IMR-90 (cell line): ENCODE measurements at regions not wholly inside any gene's neighbourhood (a gene's known extent, or its start where the extent isn't known, plus 50 kb on each side); places are given as distances from the start of the nearest gene placed in this dataset.

Experiments
- ATAC-seq: fragments of 200-7000 bp; cut with Tn5 transposase; 2 replicates; pipeline ENCODE4 v1.9.1; 2020; ENCODE audit warnings: low read depth, mild to moderate bottlenecking, moderate library complexity
- BruUV-seq: library from RNA; stranded (reverse); fragments of 400-500 nt; replicated peaks from 2 replicates; lab custom pipeline; 2021; lab: Mats Ljungman, UMichigan
- CTCF ChIA-PET: fragments of 300-600 bp; formaldehyde crosslinking; extraction: SDS; loops from one replicate; lab custom pipeline; 2021; ENCODE audit warnings: antibody characterized with exemption; lab: Yijun Ruan, JAX
- POLR2A ChIA-PET: fragments of 300-600 bp; sonication (Branson Sonifier 250); formaldehyde crosslinking; loops from one replicate; lab custom pipeline; 2022; ENCODE audit warnings: antibody characterized with exemption; ENCODE audit not compliant: unreplicated experiment; lab: Charles Lee
- DNase-seq: peaks from one replicate; pipeline ENCODE4 v3.0.0; 2013
- H2AFZ ChIP-seq: replicated peaks from 2 replicates; pipeline ENCODE3; 2013; ENCODE audit warnings: low read length, mild to moderate bottlenecking; ENCODE audit not compliant: poor library complexity
- H2AK5ac ChIP-seq: 2 replicates; pipeline ENCODE4 v1.6.1; 2013; ENCODE audit warnings: low read depth, low read length, inconsistent platforms
- H2AK9ac ChIP-seq: replicated peaks from 2 replicates; pipeline ENCODE3; 2013; ENCODE audit warnings: mild to moderate bottlenecking, low read depth, low read length, moderate library complexity; ENCODE audit not compliant: poor library complexity
- H2BK120ac ChIP-seq: 2 replicates; pipeline ENCODE4 v1.6.1; 2013; ENCODE audit warnings: low read depth, low read length, inconsistent platforms
- H2BK15ac ChIP-seq: 3 replicates; pipeline ENCODE4 v1.6.1; 2013; ENCODE audit warnings: low read depth, low read length, inconsistent platforms
- H2BK20ac ChIP-seq: 2 replicates; pipeline ENCODE4 v1.6.1; 2013; ENCODE audit warnings: low read depth, mild to moderate bottlenecking, inconsistent platforms, low read length, moderate library complexity
- H2BK5ac ChIP-seq: 2 replicates; pipeline ENCODE4 v1.6.1; 2013; ENCODE audit warnings: mild to moderate bottlenecking, low read depth, low read length, inconsistent platforms; ENCODE audit not compliant: poor library complexity, severe bottlenecking
- H3K14ac ChIP-seq: replicated peaks from 2 replicates; pipeline ENCODE4 v1.6.1; 2013; ENCODE audit warnings: low read depth, low read length, inconsistent platforms
- H3K18ac ChIP-seq: 2 replicates; pipeline ENCODE4 v1.6.1; 2013; ENCODE audit warnings: low read depth, low read length, control low read depth
- H3K23ac ChIP-seq: 2 replicates; pipeline ENCODE4 v1.6.1; 2013; ENCODE audit warnings: low read depth, low read length, inconsistent platforms
- H3K27ac ChIP-seq: 2 replicates; pipeline ENCODE4 v1.5.1; 2013; ENCODE audit warnings: mild to moderate bottlenecking, control low read depth, low read length; ENCODE audit not compliant: insufficient read depth
- H3K27me3 ChIP-seq: 2 replicates; pipeline ENCODE4 v1.6.1; 2013; ENCODE audit warnings: low read length; ENCODE audit not compliant: control insufficient read depth, insufficient read depth
- H3K36me3 ChIP-seq: 2 replicates; pipeline ENCODE4 v1.6.1; 2013; ENCODE audit warnings: low read length, mixed read lengths; ENCODE audit not compliant: control insufficient read depth, insufficient read depth
- H3K4ac ChIP-seq: 2 replicates; pipeline ENCODE4 v1.6.1; 2013; ENCODE audit warnings: low read depth, low read length, inconsistent platforms
- H3K4me1 ChIP-seq: 2 replicates; pipeline ENCODE4 v1.6.1; 2013; ENCODE audit warnings: low read length, mixed read lengths; ENCODE audit not compliant: control insufficient read depth, insufficient read depth
- H3K4me2 ChIP-seq: 2 replicates; pipeline ENCODE4 v1.6.1; 2013; ENCODE audit warnings: low read depth, mild to moderate bottlenecking, control low read depth, low read length, moderate library complexity
- H3K4me3 ChIP-seq: 2 replicates; pipeline ENCODE4 v1.5.1; 2013; ENCODE audit warnings: low read depth, mild to moderate bottlenecking, control low read depth, low read length, moderate library complexity; ENCODE audit not compliant: insufficient read depth
- H3K56ac ChIP-seq: 2 replicates; pipeline ENCODE4 v1.6.1; 2013; ENCODE audit warnings: low read length, inconsistent platforms; ENCODE audit not compliant: insufficient read depth; ENCODE audit errors: extremely low read depth
- H3K79me1 ChIP-seq, 2 experiments: 2 replicates each; pipeline ENCODE4 v1.6.1; 2013; ENCODE audit warnings: low read length in 2 of 2, inconsistent platforms in 1 of 2, low read depth in 1 of 2
- H3K9ac ChIP-seq: 2 replicates; pipeline ENCODE4 v1.6.1; 2013; ENCODE audit warnings: low read depth, low read length, control low read depth
- H3K9me1 ChIP-seq: 2 replicates; pipeline ENCODE4 v1.6.1; 2013; ENCODE audit warnings: low read length, inconsistent platforms; ENCODE audit not compliant: insufficient read depth
- H3K9me3 ChIP-seq: 2 replicates; pipeline ENCODE4 v1.6.1; 2013; ENCODE audit warnings: low read length; ENCODE audit not compliant: control insufficient read depth, insufficient read depth
- H4K20me1 ChIP-seq: 2 replicates; pipeline ENCODE4 v1.6.1; 2013; ENCODE audit warnings: low read length, inconsistent platforms; ENCODE audit not compliant: insufficient read depth
- H4K5ac ChIP-seq: 2 replicates; pipeline ENCODE4 v1.6.1; 2013; ENCODE audit warnings: mild to moderate bottlenecking, low read depth, low read length, control low read depth
- H4K8ac ChIP-seq, 2 experiments: 2 replicates each; pipeline ENCODE4 v1.6.1; 2013; ENCODE audit warnings: low read depth in 2 of 2, low read length in 2 of 2, control low read depth in 1 of 2, inconsistent platforms in 1 of 2
- H4K91ac ChIP-seq: 2 replicates; pipeline ENCODE4 v1.6.1; 2013; ENCODE audit warnings: low read depth, low read length, inconsistent platforms; ENCODE audit not compliant: insufficient read depth
- BHLHE40 ChIP-seq: fragments of 150-350 bp; IDR thresholded peaks from 2 replicates; pipeline ENCODE4 v1.6.1; 2016; ENCODE audit warnings: mild to moderate bottlenecking, low read depth, low read length
- WGBS, 2 experiments: methylation state at CpG; one replicate each; pipeline versions ENCODE4 v1.1.5 to v1.1.7; 2013; ENCODE audit warnings: missing lambda C conversion rate in 2 of 2; ENCODE audit not compliant: insufficient read length in 1 of 2; ENCODE audit errors: extremely low coverage in 2 of 2; 5-methylcytosine and 5-hydroxymethylcytosine counted together
- dilution Hi-C: fragments of 300-500 bp; cut with HindIII; formaldehyde crosslinking; loops from one replicate; pipeline ENCODE4 v1.14.3; 2018; ENCODE audit warnings: low sequenced_read_pairs; ENCODE audit not compliant: unreplicated experiment
- in situ Hi-C: fragments of 300-500 bp; cut with MboI; formaldehyde crosslinking; loops from 3 replicates; pipeline ENCODE4 v1.14.3; 2019; ENCODE audit warnings: low sequenced_read_pairs, inconsistent platforms, mixed read lengths
- intact Hi-C: fragments of 100-400 bp; cut with micrococcal nuclease; formaldehyde crosslinking; loops from 2 replicates; pipeline ENCODE4 v1.10.0; 2022

DNA sequence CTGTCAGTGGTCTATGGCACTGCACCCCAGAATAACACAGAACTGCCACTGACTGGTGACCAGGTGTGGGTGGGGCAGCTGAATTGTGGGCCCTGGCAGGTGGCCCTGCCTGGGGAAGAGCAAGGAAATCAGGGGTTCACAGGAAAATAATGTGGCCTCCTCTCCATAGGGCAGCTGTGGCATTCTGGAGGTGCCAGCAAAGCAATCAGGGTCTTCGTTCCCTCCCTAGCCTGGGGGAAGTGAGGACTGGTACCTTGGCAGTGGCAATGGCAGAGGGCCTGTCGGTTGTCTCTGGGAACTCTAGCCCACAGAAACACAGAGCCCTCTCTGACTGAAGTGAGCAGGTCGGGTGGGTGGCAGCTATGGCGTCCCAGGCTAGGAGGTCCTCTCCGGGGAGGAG is 223.0 kb downstream of the GRIA2 start:
- intact Hi-C loops (no loop called here), in situ Hi-C loops (no loop called here), dilution Hi-C loops (no loop called here)
- BruUV-seq: no TSS peak
- Histone ChIP-seq H3K27ac (no peak overlapping the region), H3K4ac (no peak overlapping the region), H3K27me3 (no peaks in the 10 kb centered on the region), H2BK20ac (no peak overlapping the region), H3K4me1 (no peaks in the 10 kb centered on the region), H3K14ac (no peak overlapping the region), H2AK9ac (no peak overlapping the region), H2AK5ac (no peak overlapping the region), H3K36me3 (no peaks in the 10 kb centered on the region), H3K9me1 (no peaks in the 10 kb centered on the region), H4K91ac (no peak overlapping the region), H4K5ac (no peak overlapping the region), H3K56ac (no peak overlapping the region), H3K9ac (no peak overlapping the region), H3K9me3 (no peaks in the 10 kb centered on the region; the same call in 1 of the 2 replicates), H2BK15ac (no peak overlapping the region), H4K8ac (no peak overlapping the region), H2AFZ (no peak overlapping the region), H3K4me2 (no peak overlapping the region), H2BK5ac (no peak overlapping the region), H2BK120ac (no peak overlapping the region), H3K4me3 (no peak overlapping the region), H4K20me1 (no peaks in the 10 kb centered on the region), H3K79me1 (no peaks in the 10 kb centered on the region), H3K23ac (no peak overlapping the region), H3K18ac (no peak overlapping the region)
- CTCF ChIA-PET: no interaction called here
- no peak for TF ChIP-seq BHLHE40
- ATAC-seq (no peak), DNase-seq (no peak)
- POLR2A ChIA-PET: no interaction called here
- no CpG with 5 or more reads among the region's 5 CpGs for WGBS, 2 experiments
